ENCODE measurements at regions not wholly inside any gene's neighbourhood (a gene's known extent, or its start where the extent isn't known, plus 50 kb on each side); places are given as distances from the start of the nearest gene placed in this dataset.

DNA sequence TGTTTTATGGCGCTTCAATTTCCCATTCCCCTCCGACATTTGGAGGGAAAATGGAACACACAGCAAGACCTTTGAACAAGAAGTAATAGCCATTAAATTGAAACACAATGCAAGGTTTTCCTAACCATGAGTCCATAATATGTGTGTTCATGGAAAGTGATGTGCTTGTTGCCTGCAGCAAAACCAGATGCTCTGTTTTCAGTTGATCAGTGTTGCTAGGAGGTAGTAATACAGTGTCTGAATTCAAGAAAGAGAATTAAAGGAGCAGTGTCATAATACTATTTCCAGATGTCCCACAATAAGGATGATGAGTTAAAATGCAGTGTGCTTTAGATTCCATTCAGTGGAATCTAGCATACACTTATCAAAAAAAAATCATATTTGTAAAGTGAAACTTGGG lies 637.4 kb upstream of the API5 start:
- Histone ChIP-seq H3K79me2 (ENCODE audit: control insufficient read depth, insufficient read depth, low read length) (no peaks in the 10 kb centered on the region), H3K4me3 (replicated peaks in 1 of 3; ENCODE audit: insufficient read depth in 1 of 3, low read depth in 1 of 3, low read length in 3 of 3) (no peak overlapping the region), H3K36me3 (ENCODE audit: control insufficient read depth in 2 of 2, extremely low read depth in 1 of 2, insufficient read depth in 2 of 2, low read length in 2 of 2) (no peaks in the 10 kb centered on the region), H3K4me2 (ENCODE audit: insufficient read depth, low read length) (no peak overlapping the region), H3K9ac (replicated peaks; ENCODE audit: extremely low read depth, insufficient read depth, low read length) (no peak overlapping the region), H3K9me3 (replicated peaks; ENCODE audit: control insufficient read depth, insufficient read depth, low read length) (no peaks in the 10 kb centered on the region), H3K9me1 (replicated peaks; ENCODE audit: control insufficient read depth, extremely low read depth, insufficient read depth, low read length) (no peaks in the 10 kb centered on the region), H4K20me1 (replicated peaks; ENCODE audit: control insufficient read depth, extremely low read depth, insufficient read depth, low read length) (no peaks in the 10 kb centered on the region), H3K27ac (ENCODE audit: insufficient read depth, low read depth, low read length) (no peak overlapping the region), H3K4me1 (ENCODE audit: control insufficient read depth, extremely low read depth, insufficient read depth, low read length) (no peaks in the 10 kb centered on the region), H2AFZ (ENCODE audit: low read depth, low read length) (no peak overlapping the region), H3K27me3 (ENCODE audit: control insufficient read depth in 2 of 2, insufficient read depth in 2 of 2, low read length in 2 of 2) (no peaks in the 10 kb centered on the region)
- no peak for TF ChIP-seq GATA2 (IDR thresholded peaks at IDR 0.05; ENCODE audit: insufficient read depth, insufficient read length, low read depth, low read length)
- TF ChIP-seq, protein P1, sequence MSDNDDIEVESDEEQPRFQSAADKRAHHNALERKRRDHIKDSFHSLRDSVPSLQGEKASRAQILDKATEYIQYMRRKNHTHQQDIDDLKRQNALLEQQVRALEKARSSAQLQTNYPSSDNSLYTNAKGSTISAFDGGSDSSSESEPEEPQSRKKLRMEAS (IDR thresholded peaks at IDR 0.05; ENCODE audit: insufficient read depth, insufficient read length) = no peak
- TF ChIP-seq POLR2AphosphoS5 (IDR thresholded peaks at IDR 0.05; ENCODE audit: insufficient read depth, low read depth, low read length) = no peak
- TF ChIP-seq, protein P2, sequence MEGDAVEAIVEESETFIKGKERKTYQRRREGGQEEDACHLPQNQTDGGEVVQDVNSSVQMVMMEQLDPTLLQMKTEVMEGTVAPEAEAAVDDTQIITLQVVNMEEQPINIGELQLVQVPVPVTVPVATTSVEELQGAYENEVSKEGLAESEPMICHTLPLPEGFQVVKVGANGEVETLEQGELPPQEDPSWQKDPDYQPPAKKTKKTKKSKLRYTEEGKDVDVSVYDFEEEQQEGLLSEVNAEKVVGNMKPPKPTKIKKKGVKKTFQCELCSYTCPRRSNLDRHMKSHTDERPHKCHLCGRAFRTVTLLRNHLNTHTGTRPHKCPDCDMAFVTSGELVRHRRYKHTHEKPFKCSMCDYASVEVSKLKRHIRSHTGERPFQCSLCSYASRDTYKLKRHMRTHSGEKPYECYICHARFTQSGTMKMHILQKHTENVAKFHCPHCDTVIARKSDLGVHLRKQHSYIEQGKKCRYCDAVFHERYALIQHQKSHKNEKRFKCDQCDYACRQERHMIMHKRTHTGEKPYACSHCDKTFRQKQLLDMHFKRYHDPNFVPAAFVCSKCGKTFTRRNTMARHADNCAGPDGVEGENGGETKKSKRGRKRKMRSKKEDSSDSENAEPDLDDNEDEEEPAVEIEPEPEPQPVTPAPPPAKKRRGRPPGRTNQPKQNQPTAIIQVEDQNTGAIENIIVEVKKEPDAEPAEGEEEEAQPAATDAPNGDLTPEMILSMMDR (IDR thresholded peaks at IDR 0.05; ENCODE audit: extremely low read depth in 1 of 2, insufficient read depth in 1 of 2, low read depth in 1 of 2, low read length in 2 of 2) = no peak
- TF ChIP-seq FOS (IDR thresholded peaks at IDR 0.05; ENCODE audit: borderline replicate concordance, insufficient read depth, low read length) = no peak
- no peak for TF ChIP-seq JUN (IDR thresholded peaks at IDR 0.05; ENCODE audit: borderline replicate concordance, insufficient read depth, insufficient read length, low read depth)
- no peak for TF ChIP-seq EZH2 (IDR thresholded peaks at IDR 0.05; ENCODE audit: borderline replicate concordance, low read depth, low read length, severe bottlenecking)
- TF ChIP-seq POLR2A (IDR thresholded peaks at IDR 0.05; ENCODE audit: low read depth, low read length) = no peak
- TF ChIP-seq MYC (IDR thresholded peaks at IDR 0.05; ENCODE audit: low read depth, low read length) = no peak
- dilution Hi-C loops (cut with MboI; ENCODE audit: extremely low pct_ligation_motif_present, low sequenced_read_pairs) = no loop called here
- CTCF ChIA-PET = no interaction called here
- DNase-seq (ENCODE audit: low read depth, low spot score) (no peak), FAIRE-seq (no peak)
- intact Hi-C loops (cut with micrococcal nuclease) = no loop called here
- no TSS peak for BruUV-seq (replicated peaks)
- POLR2A ChIA-PET = no interaction called here

Measured in endothelial cell of umbilical vein (primary cell).